Uterus (tissue), 3 donors: ENCODE measurements at regions not wholly inside any gene's neighbourhood (a gene's known extent, or its start where the extent isn't known, plus 50 kb on each side); places are given as distances from the start of the nearest gene placed in this dataset.

ENCODE experiments used
- DNase-seq, 2 donors: peaks; one replicate each; pipeline ENCODE4 v3.0.0-alpha.2; 2019 to 2020
- H3K27ac ChIP-seq, 2 donors: fragments of 200-600 bp; sonication (generic); 1 replicate in 1 of 2; 2 replicates in 1 of 2; pipeline ENCODE4 v1.5.1; 2016 to 2018
- H3K27me3 ChIP-seq, 2 donors: fragments of 200-600 bp; sonication (generic); one replicate each; pipeline ENCODE4 v1.5.1; 2018 to 2019; ENCODE audit warnings: control low read depth in 1 of 2
- H3K36me3 ChIP-seq, 2 donors: fragments of 200-600 bp; sonication (generic); one replicate each; pipeline ENCODE4 v1.5.1; 2019; ENCODE audit warnings: control low read depth in 1 of 2
- H3K4me1 ChIP-seq, 2 donors: fragments of 200-600 bp; sonication (generic); one replicate each; pipeline ENCODE4 v1.5.1; 2018 to 2019; ENCODE audit warnings: control low read depth in 1 of 2
- H3K4me3 ChIP-seq, 2 donors: fragments of 200-600 bp; sonication (generic); 1 replicate in 1 of 2; 2 replicates in 1 of 2; pipeline ENCODE4 v1.5.1; 2018 to 2019; ENCODE audit warnings: mild to moderate bottlenecking in 1 of 2
- H3K9me3 ChIP-seq, 2 donors: fragments of 200-600 bp; sonication (generic); one replicate each; pipeline ENCODE4 v1.5.1; 2019; ENCODE audit warnings: control low read depth in 1 of 2
- POLR2A ChIP-seq, 2 donors: fragments of 450-650 bp; IDR thresholded peaks; one replicate each; pipeline ENCODE4 v1.6.1; 2016; ENCODE audit warnings: antibody characterized with exemption in 2 of 2, mild to moderate bottlenecking in 1 of 2, moderate library complexity in 1 of 2
- intact Hi-C: fragments of 100-400 bp; cut with DNase I; formaldehyde crosslinking; loops from one replicate; pipeline ENCODE4 v1.15.1; 2023; ENCODE audit warnings: low total_unique reads
- TF ChIP-seq, protein P1 (sequence below), 4 experiments: fragments of 200-600 bp in 2 of 4; fragments of 450-650 bp in 2 of 4; sonication (generic) in 2 of 4; IDR thresholded peaks; one replicate each; pipeline ENCODE4 v1.5.1; 2016 to 2019; ENCODE audit warnings: antibody characterized with exemption in 4 of 4, mild to moderate bottlenecking in 2 of 4, moderate library complexity in 1 of 4
- donor health status: DM: yes; HTN: yes; CAD: no.

DNA sequence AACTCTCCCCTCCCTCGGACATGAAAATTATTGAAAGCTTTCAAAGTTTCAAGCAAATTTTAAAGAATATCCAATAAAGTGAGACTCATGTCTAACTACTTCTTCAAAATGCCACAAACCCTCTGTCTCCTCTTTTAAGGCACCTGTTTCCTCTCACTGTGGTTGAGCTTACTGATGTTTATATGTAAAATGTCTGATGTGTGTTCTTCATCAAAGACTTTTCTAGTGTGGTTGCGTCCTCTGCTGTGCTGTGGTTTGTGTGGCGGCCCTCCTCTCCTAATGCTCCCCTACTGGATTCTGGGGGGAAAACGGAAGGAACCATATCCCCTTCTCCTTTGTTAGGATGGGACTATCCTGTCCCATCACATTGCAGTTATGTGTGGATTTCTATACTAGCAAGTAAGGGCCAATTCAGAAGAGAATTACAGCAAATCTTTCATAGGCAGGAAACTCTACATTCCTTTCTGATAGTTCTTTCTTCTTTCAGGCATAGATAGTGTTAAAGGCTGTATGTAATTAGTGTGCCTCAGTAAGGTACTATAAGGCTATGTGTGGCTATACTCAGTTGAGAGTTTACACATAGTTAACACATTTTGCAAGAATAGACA is 221.0 kb upstream of the GPRIN3 start:
- no peak overlapping the region for H3K27ac ChIP-seq
- no peak for DNase-seq
- no peaks in the 10 kb centered on the region for H3K27me3 ChIP-seq
- H3K9me3 ChIP-seq, result no peaks in the 10 kb centered on the region
- no peaks in the 10 kb centered on the region for H3K36me3 ChIP-seq
- TF ChIP-seq POLR2A (IDR thresholded peaks at IDR 0.05), result no peak
- TF ChIP-seq, protein P1, sequence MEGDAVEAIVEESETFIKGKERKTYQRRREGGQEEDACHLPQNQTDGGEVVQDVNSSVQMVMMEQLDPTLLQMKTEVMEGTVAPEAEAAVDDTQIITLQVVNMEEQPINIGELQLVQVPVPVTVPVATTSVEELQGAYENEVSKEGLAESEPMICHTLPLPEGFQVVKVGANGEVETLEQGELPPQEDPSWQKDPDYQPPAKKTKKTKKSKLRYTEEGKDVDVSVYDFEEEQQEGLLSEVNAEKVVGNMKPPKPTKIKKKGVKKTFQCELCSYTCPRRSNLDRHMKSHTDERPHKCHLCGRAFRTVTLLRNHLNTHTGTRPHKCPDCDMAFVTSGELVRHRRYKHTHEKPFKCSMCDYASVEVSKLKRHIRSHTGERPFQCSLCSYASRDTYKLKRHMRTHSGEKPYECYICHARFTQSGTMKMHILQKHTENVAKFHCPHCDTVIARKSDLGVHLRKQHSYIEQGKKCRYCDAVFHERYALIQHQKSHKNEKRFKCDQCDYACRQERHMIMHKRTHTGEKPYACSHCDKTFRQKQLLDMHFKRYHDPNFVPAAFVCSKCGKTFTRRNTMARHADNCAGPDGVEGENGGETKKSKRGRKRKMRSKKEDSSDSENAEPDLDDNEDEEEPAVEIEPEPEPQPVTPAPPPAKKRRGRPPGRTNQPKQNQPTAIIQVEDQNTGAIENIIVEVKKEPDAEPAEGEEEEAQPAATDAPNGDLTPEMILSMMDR (IDR thresholded peaks at IDR 0.05), result no peak
- H3K4me1 ChIP-seq, result no peaks in the 10 kb centered on the region
- H3K4me3 ChIP-seq, result no peak overlapping the region
- intact Hi-C loops, result no loop called here

DNA sequence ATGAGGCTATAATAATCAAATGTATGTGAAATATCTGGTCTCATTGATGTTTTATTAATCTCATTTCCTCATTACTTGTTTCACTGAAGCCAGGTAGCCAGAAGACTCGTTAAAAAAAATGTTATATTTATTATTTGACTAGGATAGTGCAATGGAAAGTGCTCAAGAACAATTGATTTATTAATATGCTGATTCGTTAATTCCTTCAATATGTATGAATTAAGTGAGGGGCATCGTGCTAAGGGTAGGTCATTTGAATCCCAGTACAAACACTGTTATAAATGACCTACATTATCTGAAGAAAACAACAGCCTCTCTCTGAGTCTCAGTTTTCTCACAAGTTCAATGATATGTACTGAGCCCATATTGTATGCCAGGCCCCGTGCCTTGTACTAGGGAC is 214.2 kb upstream of the GPRIN3 start:
- TF ChIP-seq POLR2A (IDR thresholded peaks at IDR 0.05), result no peak
- TF ChIP-seq, protein P1 (IDR thresholded peaks at IDR 0.05), result no peak
- no peak for DNase-seq
- H3K9me3 ChIP-seq, result no peaks in the 10 kb centered on the region

DNA sequence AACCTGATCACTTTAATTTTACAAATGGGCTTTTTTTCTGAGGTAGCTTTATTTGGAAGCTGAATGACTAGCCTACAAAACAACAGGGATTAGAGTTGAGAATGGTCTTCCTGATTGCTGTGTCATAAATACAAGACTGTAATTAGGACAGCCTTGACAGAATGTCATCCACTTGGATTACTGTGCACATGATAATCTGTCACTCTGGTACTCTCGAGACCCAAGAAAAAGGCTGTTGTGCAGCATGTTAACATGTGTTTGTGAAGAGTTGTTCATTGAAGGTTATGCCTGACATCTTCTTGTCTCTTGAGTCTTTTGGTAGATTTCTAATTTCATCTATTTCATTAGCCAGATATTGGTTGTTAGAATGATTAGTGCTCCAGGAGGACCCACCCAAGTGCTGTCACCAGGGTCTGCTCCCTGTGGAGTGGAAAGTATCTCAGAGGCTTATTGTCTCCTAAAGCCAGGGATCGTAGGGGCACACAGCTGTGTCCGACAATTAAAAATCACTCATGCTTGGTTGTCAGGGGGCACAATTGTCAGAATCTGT is 212.2 kb upstream of the GPRIN3 start:
- Histone ChIP-seq H3K27ac (no peak overlapping the region), H3K36me3 (no peaks in the 10 kb centered on the region), H3K9me3 (no peaks in the 10 kb centered on the region), H3K4me1 (no peaks in the 10 kb centered on the region), H3K27me3 (no peaks in the 10 kb centered on the region), H3K4me3 (no peak overlapping the region)
- intact Hi-C loops, result no loop called here
- no peak for DNase-seq
- TF ChIP-seq, protein P1 (IDR thresholded peaks at IDR 0.05), result no peak
- no peak for TF ChIP-seq POLR2A (IDR thresholded peaks at IDR 0.05)

More for the DNA sequence above, 214.2 kb upstream of the GPRIN3 start:
- H3K4me1 ChIP-seq, result no peaks in the 10 kb centered on the region
- intact Hi-C loops, result no loop called here
- H3K36me3 ChIP-seq, result no peaks in the 10 kb centered on the region
- H3K27ac ChIP-seq, result no peak overlapping the region
- H3K27me3 ChIP-seq, result no peaks in the 10 kb centered on the region
- H3K4me3 ChIP-seq, result no peak overlapping the region

DNA sequence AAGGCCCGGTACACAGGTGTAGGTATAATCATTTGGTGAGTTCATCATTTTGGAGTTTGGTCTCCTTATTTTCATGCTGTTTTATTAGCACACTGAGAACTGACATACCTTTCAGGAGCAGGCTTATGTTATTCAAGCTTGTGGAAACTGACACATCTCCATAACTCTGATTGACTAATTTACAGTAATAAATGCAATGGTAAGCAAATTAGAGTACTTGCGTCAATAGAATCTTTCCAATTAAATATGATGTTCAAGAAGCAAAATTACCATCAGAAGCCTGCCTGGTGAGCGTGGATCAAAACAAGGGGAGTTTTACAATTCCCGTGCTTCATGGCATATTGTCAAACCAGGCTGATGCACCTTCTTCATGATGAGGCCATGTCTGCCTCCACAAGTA is 210.7 kb upstream of the GPRIN3 start:
- H3K4me3 ChIP-seq, result no peak overlapping the region
- H3K9me3 ChIP-seq, result no peaks in the 10 kb centered on the region
- no peak overlapping the region for H3K27ac ChIP-seq
- no peaks in the 10 kb centered on the region for H3K36me3 ChIP-seq
- H3K4me1 ChIP-seq, result no peaks in the 10 kb centered on the region
- DNase-seq, result no peak
- TF ChIP-seq, protein P1 (IDR thresholded peaks at IDR 0.05), result no peak
- TF ChIP-seq POLR2A (IDR thresholded peaks at IDR 0.05), result no peak
- intact Hi-C loops, result no loop called here
- no peaks in the 10 kb centered on the region for H3K27me3 ChIP-seq

DNA sequence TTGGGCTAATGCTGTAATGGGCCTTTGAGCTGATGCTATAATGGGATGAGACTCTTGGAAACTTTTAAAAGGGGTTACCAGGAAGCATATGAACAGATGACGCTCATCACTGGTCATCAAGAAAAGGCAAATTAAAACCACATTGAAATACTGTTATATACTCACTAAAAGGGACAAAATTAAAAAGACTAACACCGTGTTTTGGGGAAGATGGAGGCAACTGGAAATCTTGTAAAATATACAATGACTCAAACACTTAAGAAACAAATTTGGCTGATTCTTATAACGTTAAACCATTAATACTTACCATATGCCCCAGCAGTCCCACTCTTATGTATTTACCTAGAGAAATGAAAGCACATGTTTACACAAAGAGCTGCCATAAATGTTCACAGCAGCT is 207.2 kb upstream of the GPRIN3 start:
- Histone ChIP-seq H3K4me3 (no peak overlapping the region), H3K27ac (no peak overlapping the region), H3K9me3 (no peaks in the 10 kb centered on the region), H3K4me1 (no peaks in the 10 kb centered on the region), H3K27me3 (no peaks in the 10 kb centered on the region), H3K36me3 (no peaks in the 10 kb centered on the region)
- intact Hi-C loops, result no loop called here
- TF ChIP-seq POLR2A (IDR thresholded peaks at IDR 0.05), result no peak
- TF ChIP-seq, protein P1 (IDR thresholded peaks at IDR 0.05), result no peak
- DNase-seq, result no peak
